ENCODE measurements at regions not wholly inside any gene's neighbourhood (a gene's known extent, or its start where the extent isn't known, plus 50 kb on each side); places are given as distances from the start of the nearest gene placed in this dataset.

- no peak for DNase-seq (ENCODE audit: low read depth, low spot score)
- H3K27ac ChIP-seq, result no peak overlapping the region
Observed at GRCh38 chr10:47214520-47214919, 85.5 kb upstream of the GDF10 start.

- no peak overlapping the region for H3K27ac ChIP-seq
- DNase-seq (ENCODE audit: low read depth, low spot score), result no peak
Observed at GRCh38 chr10:47217113-47217512, 82.9 kb upstream of the GDF10 start.

- no peak overlapping the region for H3K27ac ChIP-seq
- no peak for DNase-seq (ENCODE audit: low read depth, low spot score)
Observed at GRCh38 chr10:47218803-47219202, 81.2 kb upstream of the GDF10 start.

- no peak for DNase-seq (ENCODE audit: low read depth, low spot score)
Observed at GRCh38 chr10:47222461-47222860, 77.5 kb upstream of the GDF10 start.

GRCh38 chr10:47223236-47223635 is 76.8 kb upstream of the GDF10 start:
- no peak overlapping the region for H3K27ac ChIP-seq
- DNase-seq (ENCODE audit: low read depth, low spot score), result no peak

More at GRCh38 chr10:47222461-47222860, 77.5 kb upstream of the GDF10 start:
- no peak overlapping the region for H3K27ac ChIP-seq

- no peak for DNase-seq (ENCODE audit: low read depth, low spot score)
- no peak overlapping the region for H3K27ac ChIP-seq
Observed at GRCh38 chr10:47224546-47225218, 75.3 kb upstream of the GDF10 start.

- DNase-seq (ENCODE audit: low read depth, low spot score), result no peak
- H3K27ac ChIP-seq, result no peak overlapping the region
Observed at GRCh38 chr10:47225219-47225927, 74.6 kb upstream of the GDF10 start.

GRCh38 chr10:47225928-47226645 is 73.9 kb upstream of the GDF10 start:
- no peak for DNase-seq (ENCODE audit: low read depth, low spot score)
- H3K27ac ChIP-seq, result no peak overlapping the region

GRCh38 chr10:47230482-47230881 is 69.5 kb upstream of the GDF10 start:
- H3K27ac ChIP-seq, result no peak overlapping the region
- no peak for DNase-seq (ENCODE audit: low read depth, low spot score)

- DNase-seq (ENCODE audit: low read depth, low spot score), result no peak
- H3K27ac ChIP-seq, result no peak overlapping the region
Observed at GRCh38 chr10:47230957-47231356, 69.0 kb upstream of the GDF10 start.

GRCh38 chr10:47231414-47231813 is 68.6 kb upstream of the GDF10 start:
- DNase-seq (ENCODE audit: low read depth, low spot score), result no peak
- no peak overlapping the region for H3K27ac ChIP-seq

GRCh38 chr10:47233631-47234030 is 66.4 kb upstream of the GDF10 start:
- no peak overlapping the region for H3K27ac ChIP-seq
- no peak for DNase-seq (ENCODE audit: low read depth, low spot score)

GRCh38 chr10:47235484-47235883 is 64.5 kb upstream of the GDF10 start:
- H3K27ac ChIP-seq, result no peak overlapping the region
- DNase-seq (ENCODE audit: low read depth, low spot score), result no peak

GRCh38 chr10:47237316-47238260 is 62.4 kb upstream of the GDF10 start:
- no peak for DNase-seq (ENCODE audit: low read depth, low spot score)
- no peak overlapping the region for H3K27ac ChIP-seq

- DNase-seq (ENCODE audit: low read depth, low spot score), result no peak
- no peak overlapping the region for H3K27ac ChIP-seq
Observed at GRCh38 chr10:47238331-47239095, 61.5 kb upstream of the GDF10 start.

GRCh38 chr10:47239211-47239610 is 60.8 kb upstream of the GDF10 start:
- no peak for DNase-seq (ENCODE audit: low read depth, low spot score)

GRCh38 chr10:47240173-47240572 is 59.8 kb upstream of the GDF10 start:
- no peak for DNase-seq (ENCODE audit: low read depth, low spot score)
- H3K27ac ChIP-seq, result no peak overlapping the region

More at GRCh38 chr10:47239211-47239610, 60.8 kb upstream of the GDF10 start:
- H3K27ac ChIP-seq, result no peak overlapping the region

GRCh38 chr10:47241256-47241655 is 58.7 kb upstream of the GDF10 start:
- DNase-seq (ENCODE audit: low read depth, low spot score), result no peak
- no peak overlapping the region for H3K27ac ChIP-seq

Measured in epithelial cell of prostate (primary cell).